GM12864 (cell line): ENCODE measurements at regions not wholly inside any gene's neighbourhood (a gene's known extent, or its start where the extent isn't known, plus 50 kb on each side); places are given as distances from the start of the nearest gene placed in this dataset.
"Not testable (repeated sequence)": the region's sequence is repeated elsewhere in the genome, so short reads cannot be mapped to it uniquely, and the experiment has no call there.

Experiments used
- DNase-seq: peaks from one replicate; pipeline ENCODE4 v3.0.0-alpha.2; 2011; ENCODE audit warnings: low read depth
- H3K4me3 ChIP-seq: 2 replicates; pipeline ENCODE4 v1.5.1; 2011; ENCODE audit warnings: mild to moderate bottlenecking, low read depth, low read length, control low read depth
- TF ChIP-seq, protein P1 (sequence below): IDR thresholded peaks from 2 replicates; pipeline ENCODE4 v1.5.1; 2011; ENCODE audit warnings: low read depth, mild to moderate bottlenecking, moderate library complexity, low read length, control low read depth, inconsistent platforms; ENCODE audit errors: missing control alignments

DNA sequence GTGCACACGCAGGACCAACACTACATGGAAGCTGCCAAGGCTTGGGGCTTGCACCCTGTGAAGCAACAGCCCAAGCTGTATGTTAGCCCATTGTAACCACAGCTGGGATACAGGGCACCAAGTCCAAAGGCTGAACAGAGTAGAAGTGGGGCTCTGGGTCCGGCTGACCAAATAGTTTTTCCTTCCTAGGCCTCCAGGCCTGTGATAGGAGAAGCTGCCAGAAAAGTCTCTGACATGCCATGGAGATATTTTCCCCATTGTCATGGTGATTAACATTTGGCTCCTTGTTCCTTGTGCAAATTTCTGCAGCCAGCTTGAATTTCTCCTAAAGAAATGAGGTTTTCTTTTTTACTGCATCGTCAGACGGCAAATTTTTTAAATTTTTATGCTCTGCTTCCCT lies 941.2 kb downstream of the FAM181B start:
- TF ChIP-seq, protein P1, sequence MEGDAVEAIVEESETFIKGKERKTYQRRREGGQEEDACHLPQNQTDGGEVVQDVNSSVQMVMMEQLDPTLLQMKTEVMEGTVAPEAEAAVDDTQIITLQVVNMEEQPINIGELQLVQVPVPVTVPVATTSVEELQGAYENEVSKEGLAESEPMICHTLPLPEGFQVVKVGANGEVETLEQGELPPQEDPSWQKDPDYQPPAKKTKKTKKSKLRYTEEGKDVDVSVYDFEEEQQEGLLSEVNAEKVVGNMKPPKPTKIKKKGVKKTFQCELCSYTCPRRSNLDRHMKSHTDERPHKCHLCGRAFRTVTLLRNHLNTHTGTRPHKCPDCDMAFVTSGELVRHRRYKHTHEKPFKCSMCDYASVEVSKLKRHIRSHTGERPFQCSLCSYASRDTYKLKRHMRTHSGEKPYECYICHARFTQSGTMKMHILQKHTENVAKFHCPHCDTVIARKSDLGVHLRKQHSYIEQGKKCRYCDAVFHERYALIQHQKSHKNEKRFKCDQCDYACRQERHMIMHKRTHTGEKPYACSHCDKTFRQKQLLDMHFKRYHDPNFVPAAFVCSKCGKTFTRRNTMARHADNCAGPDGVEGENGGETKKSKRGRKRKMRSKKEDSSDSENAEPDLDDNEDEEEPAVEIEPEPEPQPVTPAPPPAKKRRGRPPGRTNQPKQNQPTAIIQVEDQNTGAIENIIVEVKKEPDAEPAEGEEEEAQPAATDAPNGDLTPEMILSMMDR, result no peak
- H3K4me3 ChIP-seq, result no peak overlapping the region
- DNase-seq, result no peak

GRCh38 chr11:81787584-81788049 lies 946.0 kb downstream of the FAM181B start:
- TF ChIP-seq, protein P1, result no peak
- no peak overlapping the region for H3K4me3 ChIP-seq
- no peak for DNase-seq

GRCh38 chr11:81772166-81772565 lies 961.5 kb downstream of the FAM181B start:
- no peak for DNase-seq
- TF ChIP-seq, protein P1, result no peak

GRCh38 chr11:81769906-81770305 lies 963.8 kb downstream of the FAM181B start:
- H3K4me3 ChIP-seq, DNase-seq: not testable (repeated sequence)

More at GRCh38 chr11:81772166-81772565, 961.5 kb downstream of the FAM181B start:
- no peak overlapping the region for H3K4me3 ChIP-seq

- no peak for DNase-seq
- no peak overlapping the region for H3K4me3 ChIP-seq
- TF ChIP-seq, protein P1, result no peak
Observed at GRCh38 chr11:81756864-81757595, 976.6 kb downstream of the FAM181B start.

DNA sequence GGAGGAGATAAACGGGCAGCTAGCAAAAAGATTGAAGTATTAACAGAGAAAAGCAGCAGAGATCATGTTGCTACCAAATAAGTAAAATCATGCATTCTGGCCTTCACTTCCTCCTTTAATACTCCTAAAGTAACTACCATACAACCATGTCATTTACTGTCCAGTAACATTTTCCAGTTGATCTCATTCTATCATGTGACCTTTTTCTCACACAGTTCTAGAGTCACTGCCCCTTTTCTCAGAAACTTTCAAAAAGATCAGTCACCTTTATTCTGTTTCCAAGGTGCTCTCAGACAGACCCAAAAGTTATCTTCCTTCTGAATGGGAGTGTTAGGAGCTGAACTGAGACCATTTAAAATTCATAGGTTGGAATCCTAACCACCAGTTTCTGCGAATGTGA lies 984.4 kb downstream of the FAM181B start:
- no peak for DNase-seq
- TF ChIP-seq, protein P1, result no peak
- no peak overlapping the region for H3K4me3 ChIP-seq

GRCh38 chr11:81744336-81745116 lies 989.1 kb downstream of the FAM181B start:
- no peak for DNase-seq
- TF ChIP-seq, protein P1, result no peak

More at GRCh38 chr11:81744336-81745116, 989.1 kb downstream of the FAM181B start:
- no peak overlapping the region for H3K4me3 ChIP-seq
